Gastrocnemius medialis (tissue), 4 donors: ENCODE measurements at regions not wholly inside any gene's neighbourhood (a gene's known extent, or its start where the extent isn't known, plus 50 kb on each side); places are given as distances from the start of the nearest gene placed in this dataset.

Experiments
- CTCF ChIP-seq, 5 experiments: fragments of 450-650 bp in 3 of 5; fragments of 200-600 bp in 2 of 5; sonication (generic) in 2 of 5; IDR thresholded peaks in 4 of 5; conservative IDR thresholded peaks in 1 of 5; 1 replicate in 4 of 5; 2 replicates in 1 of 5; pipeline ENCODE4 v1.5.1; 2016 to 2019; ENCODE audit warnings: antibody characterized with exemption in 5 of 5, mild to moderate bottlenecking in 3 of 5, moderate library complexity in 3 of 5
- POLR2A ChIP-seq, 2 donors: fragments of 450-650 bp; IDR thresholded peaks; one replicate each; pipeline ENCODE4 v1.6.1; 2017; ENCODE audit warnings: antibody characterized with exemption in 2 of 2, mild to moderate bottlenecking in 2 of 2, moderate library complexity in 2 of 2

- no peak for TF ChIP-seq CTCF (IDR thresholded peaks at IDR 0.05 in 4 of 5, conservative IDR thresholded peaks at IDR 0.05 in 1 of 5)
- TF ChIP-seq POLR2A (IDR thresholded peaks at IDR 0.05): no peak
These were observed 273.3 kb upstream of the TNC start for GRCh38 chr9:115391168-115391825.
